ENCODE measurements at regions not wholly inside any gene's neighbourhood (a gene's known extent, or its start where the extent isn't known, plus 50 kb on each side); places are given as distances from the start of the nearest gene placed in this dataset.

GRCh38 chr13:104854007-104854406 is 1681.5 kb downstream of the EFNB2 start:
- DNase-seq: no peak

- no peak for DNase-seq
Observed at GRCh38 chr13:104847922-104848321, 1687.5 kb downstream of the EFNB2 start.

- DNase-seq: no peak
Observed at GRCh38 chr13:104843401-104843800, 1692.1 kb downstream of the EFNB2 start.

GRCh38 chr13:104841110-104841509 is 1694.4 kb downstream of the EFNB2 start:
- no peak for DNase-seq

- no peak for DNase-seq
Observed at GRCh38 chr13:104837756-104838155, 1697.7 kb downstream of the EFNB2 start.

- DNase-seq: no peak
Observed at GRCh38 chr13:104833221-104833620, 1702.2 kb downstream of the EFNB2 start.

GRCh38 chr13:104832231-104832630 is 1703.2 kb downstream of the EFNB2 start:
- DNase-seq: no peak

- no peak for DNase-seq
Observed at GRCh38 chr13:104831831-104832230, 1703.6 kb downstream of the EFNB2 start.

GRCh38 chr13:104823709-104824108 is 1711.8 kb downstream of the EFNB2 start:
- no peak for DNase-seq

GRCh38 chr13:104823071-104823470 is 1712.4 kb downstream of the EFNB2 start:
- no peak for DNase-seq

- DNase-seq: no peak
Observed at GRCh38 chr13:104817271-104817670, 1718.2 kb downstream of the EFNB2 start.

- DNase-seq: no peak
Observed at GRCh38 chr13:104816726-104817125, 1718.7 kb downstream of the EFNB2 start.

GRCh38 chr13:104810242-104810641 is 1725.2 kb downstream of the EFNB2 start:
- DNase-seq: no peak

GRCh38 chr13:104809483-104809882 is 1726.0 kb downstream of the EFNB2 start:
- DNase-seq: no peak

GRCh38 chr13:104805346-104805745 is 1730.1 kb downstream of the EFNB2 start:
- DNase-seq: no peak

- no peak for DNase-seq
Observed at GRCh38 chr13:104799152-104799551, 1732.9 kb upstream of the SLC10A2 start.

- no peak for DNase-seq
Observed at GRCh38 chr13:104798486-104798885, 1732.3 kb upstream of the SLC10A2 start.

- no peak for DNase-seq
Observed at GRCh38 chr13:104796581-104796980, 1730.4 kb upstream of the SLC10A2 start.

- no peak for DNase-seq
Observed at GRCh38 chr13:104785952-104786351, 1719.7 kb upstream of the SLC10A2 start.

- no peak for DNase-seq
Observed at GRCh38 chr13:104784891-104785290, 1718.7 kb upstream of the SLC10A2 start.

- no peak for DNase-seq
Observed at GRCh38 chr13:104782741-104783140, 1716.5 kb upstream of the SLC10A2 start.

GRCh38 chr13:104779311-104779993 is 1713.2 kb upstream of the SLC10A2 start:
- no peak for DNase-seq

GRCh38 chr13:104773775-104774174 is 1707.6 kb upstream of the SLC10A2 start:
- peak in 1 of 2 donors; percentile 10 for DNase-seq

GRCh38 chr13:104769545-104769944 is 1703.3 kb upstream of the SLC10A2 start:
- no peak for DNase-seq

GRCh38 chr13:104766319-104766718 is 1700.1 kb upstream of the SLC10A2 start:
- DNase-seq: no peak
